Activated CD4-positive, alpha-beta T cell treated with anti-CD3 and anti-CD28 coated beads, Interleukin-2, amount 10 ng/mL, durations not matched to agents 24 days and 14 days (primary cell): ENCODE measurements at regions not wholly inside any gene's neighbourhood (a gene's known extent, or its start where the extent isn't known, plus 50 kb on each side); places are given as distances from the start of the nearest gene placed in this dataset.

Experiments used
- DNase-seq: peaks from one replicate; pipeline ENCODE4 v3.0.0; 2022
- H3K27ac Mint-ChIP-seq: one replicate; pipeline ENCODE4 v1.8.0; 2022; ENCODE audit warnings: mild to moderate bottlenecking, mixed read lengths
- H3K27me3 Mint-ChIP-seq: one replicate; pipeline ENCODE4 v1.8.0; 2022; ENCODE audit warnings: mixed read lengths
- H3K36me3 Mint-ChIP-seq: one replicate; pipeline ENCODE4 v1.8.0; 2022; ENCODE audit warnings: low read depth, mild to moderate bottlenecking, mixed read lengths
- H3K4me1 Mint-ChIP-seq: one replicate; pipeline ENCODE4 v1.8.0; 2021; ENCODE audit warnings: mixed read lengths
- H3K4me3 Mint-ChIP-seq: one replicate; pipeline ENCODE4 v1.8.0; 2022; ENCODE audit warnings: mild to moderate bottlenecking, moderate library complexity, mixed read lengths
- H3K9me3 Mint-ChIP-seq: one replicate; pipeline ENCODE4 v1.8.0; 2021; ENCODE audit warnings: mixed read lengths
- intact Hi-C: fragments of 100-400 bp; cut with micrococcal nuclease; formaldehyde crosslinking; loops from one replicate; pipeline ENCODE4 v1.15.1; 2023

DNA sequence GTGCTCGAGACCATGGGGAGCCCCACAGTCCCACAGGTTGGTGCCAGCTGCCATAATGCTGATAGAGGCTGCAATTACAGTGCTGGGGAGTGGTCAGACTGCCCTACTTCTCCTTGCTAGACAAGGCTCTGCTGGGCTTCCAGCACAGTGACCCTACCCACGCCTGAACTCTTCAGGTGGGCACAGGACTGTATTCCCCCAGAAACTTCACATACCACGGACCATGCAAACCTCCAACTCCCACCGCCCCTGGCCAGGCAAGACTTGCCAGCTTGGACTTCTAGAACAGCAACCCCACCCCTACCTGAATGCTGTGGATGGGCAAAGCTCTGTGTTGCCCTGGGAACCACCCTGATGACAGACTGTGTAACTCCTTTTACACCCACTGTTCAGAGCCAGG lies 885.3 kb downstream of the SI start:
- H3K36me3 Mint-ChIP-seq, result no peaks in the 10 kb centered on the region
- H3K9me3 Mint-ChIP-seq, result no peaks in the 10 kb centered on the region
- H3K27ac Mint-ChIP-seq, result no peak overlapping the region
- no peaks in the 10 kb centered on the region for H3K4me1 Mint-ChIP-seq
- H3K27me3 Mint-ChIP-seq, result no peaks in the 10 kb centered on the region
- no peak overlapping the region for H3K4me3 Mint-ChIP-seq
- DNase-seq, result no peak
- intact Hi-C loops, result no loop called here

DNA sequence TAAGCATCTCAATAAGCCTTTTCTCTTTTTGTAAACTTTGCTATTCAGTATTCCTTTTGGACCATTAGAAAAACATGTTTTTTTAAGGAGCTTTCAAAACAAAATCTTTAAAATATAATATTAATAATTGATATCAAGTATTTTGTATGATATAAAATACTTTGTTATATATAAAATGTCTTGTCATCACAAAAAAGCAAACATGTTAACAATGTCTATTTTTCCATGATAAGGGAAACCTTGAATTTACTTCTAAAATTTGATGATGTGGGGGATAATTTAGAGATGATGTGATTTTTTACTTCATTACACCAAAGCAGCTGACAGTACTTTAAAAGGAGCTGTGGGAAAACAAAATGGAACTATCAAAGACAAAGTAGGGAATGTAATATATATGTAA lies 887.7 kb downstream of the SI start:
- H3K27ac Mint-ChIP-seq, result no peak overlapping the region
- no peaks in the 10 kb centered on the region for H3K9me3 Mint-ChIP-seq

DNA sequence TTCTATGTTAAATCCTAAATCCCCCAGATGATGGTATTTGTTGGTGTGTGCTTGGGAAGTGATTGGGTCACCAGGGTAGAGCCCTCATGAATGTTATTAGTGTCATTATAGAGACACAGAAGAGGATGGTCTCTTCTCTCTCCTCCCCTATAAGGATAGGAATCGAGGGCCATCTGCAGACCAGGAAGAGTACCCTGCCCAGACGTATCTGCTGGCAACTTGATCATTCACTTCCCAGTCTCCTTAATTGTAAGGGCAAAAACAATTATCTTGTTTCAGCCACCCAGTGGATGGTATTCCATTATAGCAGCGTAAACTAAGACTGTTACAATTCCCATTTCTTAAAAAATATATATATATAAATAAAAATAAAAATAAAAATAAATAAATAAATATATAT lies 892.2 kb downstream of the SI start:
- H3K27ac Mint-ChIP-seq, result no peak overlapping the region
- no peaks in the 10 kb centered on the region for H3K36me3 Mint-ChIP-seq
- DNase-seq, result no peak
- no peak overlapping the region for H3K4me3 Mint-ChIP-seq
- intact Hi-C loops, result no loop called here
- no peaks in the 10 kb centered on the region for H3K4me1 Mint-ChIP-seq
- peaks cover 8% of the 10 kb centered on the region for H3K9me3 Mint-ChIP-seq
- H3K27me3 Mint-ChIP-seq, result no peaks in the 10 kb centered on the region

More for the DNA sequence above, 887.7 kb downstream of the SI start:
- H3K27me3 Mint-ChIP-seq, result no peaks in the 10 kb centered on the region
- no peaks in the 10 kb centered on the region for H3K4me1 Mint-ChIP-seq
- no peaks in the 10 kb centered on the region for H3K36me3 Mint-ChIP-seq
- intact Hi-C loops, result no loop called here
- H3K4me3 Mint-ChIP-seq, result no peak overlapping the region
- no peak for DNase-seq

DNA sequence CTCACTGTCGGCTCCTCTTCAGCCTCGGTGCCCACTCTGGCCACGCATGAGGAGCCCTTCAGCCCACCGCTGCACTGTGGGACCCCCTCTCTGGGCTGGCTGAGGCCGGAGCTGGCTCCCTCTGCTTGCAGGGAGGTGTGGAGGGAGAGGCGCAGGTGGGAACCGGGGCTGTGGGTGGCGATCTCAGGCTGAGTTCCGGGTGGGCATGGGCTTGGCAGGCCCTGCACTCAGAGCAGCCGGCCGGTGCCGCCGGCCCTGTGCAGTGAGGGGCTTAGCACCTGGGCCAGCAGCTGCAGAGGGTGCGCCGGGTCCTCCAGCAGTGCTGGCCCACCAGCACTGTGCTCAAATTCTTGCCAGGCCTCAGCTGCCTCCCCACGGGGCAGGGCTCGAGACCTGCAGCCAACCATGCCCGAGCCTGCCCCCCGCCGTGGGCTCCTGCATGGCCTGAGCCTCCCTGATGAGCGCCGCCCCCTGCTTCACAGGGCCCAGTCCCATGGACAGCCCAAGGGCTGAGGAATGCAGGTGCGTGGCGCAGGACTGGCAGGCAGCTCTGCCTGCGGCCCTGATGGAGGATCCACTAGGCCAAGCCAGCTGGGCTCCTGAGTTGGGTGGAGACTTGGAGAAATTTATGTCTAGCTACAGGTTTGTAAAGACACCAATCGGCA lies 899.1 kb downstream of the SI start:
- intact Hi-C loops, result no loop called here
- no peak overlapping the region for H3K4me3 Mint-ChIP-seq
- H3K4me1 Mint-ChIP-seq, result no peaks in the 10 kb centered on the region

DNA sequence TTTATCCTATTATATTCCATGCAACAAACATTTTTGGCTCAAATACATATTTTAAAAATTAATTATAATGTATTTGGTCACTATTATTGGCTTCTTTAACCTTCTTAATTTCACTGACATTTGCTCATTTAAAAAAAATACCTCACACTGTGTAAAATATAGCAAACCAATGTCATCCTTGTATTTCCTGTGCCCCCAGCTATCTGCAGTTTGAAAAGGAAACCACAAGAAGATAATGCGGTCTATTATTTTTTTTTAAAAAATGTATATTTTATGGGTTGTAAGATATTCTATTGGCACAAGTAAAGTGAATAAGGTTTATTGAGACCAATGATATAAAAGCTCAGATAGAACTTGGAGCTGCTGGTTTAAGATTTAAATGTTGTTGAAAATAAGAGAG lies 904.2 kb downstream of the SI start:
- Mint-ChIP-seq H3K4me1 (no peaks in the 10 kb centered on the region), H3K36me3 (no peaks in the 10 kb centered on the region), H3K4me3 (no peak overlapping the region), H3K27me3 (no peaks in the 10 kb centered on the region), H3K9me3 (peaks cover 4% of the 10 kb centered on the region), H3K27ac (no peak overlapping the region)
- intact Hi-C loops, result no loop called here
- no peak for DNase-seq

More for the DNA sequence above, 899.1 kb downstream of the SI start:
- Mint-ChIP-seq H3K36me3 (no peaks in the 10 kb centered on the region), H3K27me3 (no peaks in the 10 kb centered on the region), H3K27ac (no peak overlapping the region), H3K9me3 (peaks cover 12% of the 10 kb centered on the region)
- no peak for DNase-seq

DNA sequence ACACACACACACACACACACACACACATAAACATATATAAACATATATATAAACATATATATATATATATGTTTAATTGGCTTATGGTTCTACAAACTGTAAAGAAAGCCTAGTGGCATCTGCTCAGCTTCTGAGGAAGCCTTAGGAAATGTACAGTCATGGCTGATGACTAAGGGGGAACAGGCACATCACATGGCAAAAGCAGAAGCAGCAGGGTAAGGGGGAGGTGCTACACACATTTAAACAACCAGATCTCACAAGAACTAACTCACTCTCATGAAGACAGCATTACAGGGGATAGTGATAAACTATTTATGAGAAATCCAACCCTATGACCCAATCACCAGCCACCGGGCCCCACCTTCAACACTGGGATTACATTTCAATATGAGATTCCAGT lies 922.9 kb downstream of the SI start:
- DNase-seq, result no peak
- Mint-ChIP-seq H3K4me1 (no peaks in the 10 kb centered on the region), H3K36me3 (no peaks in the 10 kb centered on the region), H3K27me3 (no peaks in the 10 kb centered on the region), H3K9me3 (peaks cover 11% of the 10 kb centered on the region), H3K4me3 (no peak overlapping the region), H3K27ac (no peak overlapping the region)
- intact Hi-C loops, result no loop called here

DNA sequence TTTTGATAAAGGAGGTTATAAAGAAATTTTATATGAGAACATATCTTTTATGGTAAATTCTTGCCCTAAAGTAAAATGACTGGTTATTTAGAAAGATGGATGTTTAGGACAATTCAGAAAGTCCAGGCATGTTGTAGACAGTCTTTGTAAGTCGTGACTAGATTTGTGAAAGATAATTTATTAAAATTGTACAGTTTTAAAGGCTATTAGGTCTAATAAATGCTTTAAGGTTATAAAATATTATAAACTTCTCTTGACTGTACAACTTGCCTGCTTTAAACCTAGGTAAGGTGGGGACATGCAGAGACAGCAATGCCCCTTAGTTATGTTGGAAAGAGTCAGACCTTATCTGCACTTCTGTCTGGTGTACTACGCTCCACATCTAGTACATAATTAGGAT lies 933.5 kb downstream of the SI start:
- Mint-ChIP-seq H3K4me3 (no peak overlapping the region), H3K9me3 (peaks cover 18% of the 10 kb centered on the region), H3K4me1 (no peaks in the 10 kb centered on the region), H3K27ac (no peak overlapping the region), H3K36me3 (no peaks in the 10 kb centered on the region), H3K27me3 (no peaks in the 10 kb centered on the region)
- intact Hi-C loops, result no loop called here
- no peak for DNase-seq

DNA sequence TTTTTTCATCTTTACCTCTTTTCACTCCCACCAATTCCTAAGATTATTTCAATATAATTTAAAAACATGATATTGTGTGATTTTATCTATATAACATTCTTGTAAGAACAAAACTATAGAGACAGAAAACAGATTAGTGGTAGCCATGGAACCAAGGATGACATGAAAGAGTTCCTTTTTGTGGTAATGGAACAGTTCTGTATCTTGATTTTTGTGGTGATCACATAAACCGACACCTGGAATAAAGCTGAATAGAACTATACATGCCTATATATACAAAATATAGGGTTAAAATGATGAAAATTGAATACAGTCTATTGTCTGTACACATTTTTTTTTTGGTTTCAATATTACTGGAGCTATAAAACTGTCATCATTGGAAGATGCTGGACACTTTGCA lies 945.4 kb downstream of the SI start:
- DNase-seq, result no peak
- no peak overlapping the region for H3K27ac Mint-ChIP-seq
- H3K27me3 Mint-ChIP-seq, result no peaks in the 10 kb centered on the region
- no peaks in the 10 kb centered on the region for H3K9me3 Mint-ChIP-seq
- H3K4me1 Mint-ChIP-seq, result no peaks in the 10 kb centered on the region
- no peaks in the 10 kb centered on the region for H3K36me3 Mint-ChIP-seq
- no peak overlapping the region for H3K4me3 Mint-ChIP-seq
- intact Hi-C loops, result no loop called here

DNA sequence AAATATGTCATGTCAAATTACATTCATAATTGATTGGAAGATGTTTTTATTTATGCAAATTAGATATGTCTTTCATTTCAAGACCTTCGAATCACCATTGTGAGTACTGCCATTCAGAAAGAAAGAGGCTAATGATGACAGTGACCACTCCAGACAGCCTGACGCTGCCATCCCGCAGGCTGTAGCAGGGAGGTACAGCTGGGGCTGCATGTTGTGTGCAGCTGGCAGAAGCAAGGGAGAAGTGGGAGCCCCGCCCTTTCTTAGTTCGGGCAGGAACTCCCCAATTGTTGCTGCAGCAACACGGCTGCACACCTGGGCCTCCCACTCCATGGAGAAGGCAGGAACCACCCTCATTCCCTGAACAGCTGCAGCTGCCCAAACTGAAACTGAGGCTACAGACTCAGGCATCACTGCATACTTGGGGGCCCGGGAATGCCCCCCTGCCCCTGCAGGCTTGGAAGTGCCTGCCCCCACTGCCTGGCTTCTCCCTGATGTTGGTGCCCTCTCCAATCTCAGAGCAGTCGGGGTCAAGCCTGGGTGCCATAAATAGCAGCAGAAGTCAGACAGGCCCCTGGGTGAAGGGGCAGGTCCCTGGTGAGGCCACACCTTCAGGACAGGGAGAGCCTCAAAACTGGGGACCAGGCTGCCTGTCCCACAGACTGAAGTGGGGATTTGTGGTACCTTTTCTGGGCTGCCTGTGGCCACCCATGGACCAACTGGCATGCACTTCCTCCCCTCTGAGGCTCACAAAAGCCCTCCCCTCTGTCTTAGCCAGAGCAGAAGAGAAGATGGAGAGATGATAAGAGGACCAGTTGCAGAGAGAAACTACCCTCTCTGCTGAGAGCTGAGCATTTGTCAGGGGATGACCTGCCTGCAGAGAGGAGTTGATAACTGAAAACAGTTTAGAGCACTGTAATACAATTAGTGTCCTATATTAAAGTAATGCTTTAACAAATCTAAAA lies 964.6 kb downstream of the SI start:
- Mint-ChIP-seq H3K27me3 (no peaks in the 10 kb centered on the region), H3K9me3 (peaks cover 8% of the 10 kb centered on the region), H3K4me1 (no peaks in the 10 kb centered on the region), H3K27ac (no peak overlapping the region), H3K36me3 (no peaks in the 10 kb centered on the region), H3K4me3 (no peak overlapping the region)
- no peak for DNase-seq
- intact Hi-C loops, result no loop called here

DNA sequence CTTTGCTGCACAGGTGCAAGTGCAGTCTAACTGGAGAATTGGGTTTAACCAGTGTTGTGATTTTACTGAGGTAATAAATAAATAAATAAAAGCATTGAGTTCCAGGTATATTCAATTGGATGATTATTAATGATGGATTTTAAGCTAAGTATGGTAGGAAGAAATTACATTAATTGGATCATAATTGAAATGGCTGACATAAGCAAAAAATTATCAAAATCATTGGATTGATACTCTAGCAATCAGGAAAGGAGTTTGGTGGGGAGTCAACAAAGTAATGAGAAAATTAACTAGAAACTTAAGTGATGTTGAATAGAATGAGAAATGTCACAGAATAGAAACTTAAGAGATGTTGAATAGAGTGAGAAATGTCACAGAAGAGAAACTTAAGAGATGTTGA lies 981.9 kb downstream of the SI start:
- H3K4me1 Mint-ChIP-seq, result no peaks in the 10 kb centered on the region
- H3K27me3 Mint-ChIP-seq, result no peaks in the 10 kb centered on the region
- H3K27ac Mint-ChIP-seq, result no peak overlapping the region
- no peaks in the 10 kb centered on the region for H3K36me3 Mint-ChIP-seq
- intact Hi-C loops, result no loop called here
- H3K4me3 Mint-ChIP-seq, result no peak overlapping the region
- DNase-seq, result no peak
- peaks cover 6% of the 10 kb centered on the region for H3K9me3 Mint-ChIP-seq

DNA sequence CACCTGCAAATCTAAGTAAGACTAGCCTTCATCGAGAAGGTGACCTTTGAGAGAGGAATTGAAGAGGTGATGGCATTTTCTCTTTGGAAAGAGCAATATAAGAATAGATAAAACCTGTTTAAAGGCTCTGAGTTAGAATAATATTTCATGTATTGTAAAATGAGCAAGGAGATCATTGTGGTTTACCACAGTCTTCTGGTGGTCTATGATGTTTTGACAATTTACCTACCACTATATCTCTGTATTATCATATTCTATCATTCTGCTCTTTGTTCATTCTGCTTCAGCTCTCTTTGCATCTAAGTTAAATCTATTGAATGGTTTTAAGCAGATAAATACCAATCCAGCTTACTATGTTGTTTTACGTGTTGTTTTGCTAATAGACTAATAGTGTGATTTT lies 982.3 kb downstream of the SI start:
- Mint-ChIP-seq H3K36me3 (no peaks in the 10 kb centered on the region), H3K4me3 (no peak overlapping the region), H3K27me3 (no peaks in the 10 kb centered on the region), H3K9me3 (peaks cover 6% of the 10 kb centered on the region), H3K4me1 (no peaks in the 10 kb centered on the region), H3K27ac (no peak overlapping the region)
- DNase-seq, result no peak
- intact Hi-C loops, result no loop called here

DNA sequence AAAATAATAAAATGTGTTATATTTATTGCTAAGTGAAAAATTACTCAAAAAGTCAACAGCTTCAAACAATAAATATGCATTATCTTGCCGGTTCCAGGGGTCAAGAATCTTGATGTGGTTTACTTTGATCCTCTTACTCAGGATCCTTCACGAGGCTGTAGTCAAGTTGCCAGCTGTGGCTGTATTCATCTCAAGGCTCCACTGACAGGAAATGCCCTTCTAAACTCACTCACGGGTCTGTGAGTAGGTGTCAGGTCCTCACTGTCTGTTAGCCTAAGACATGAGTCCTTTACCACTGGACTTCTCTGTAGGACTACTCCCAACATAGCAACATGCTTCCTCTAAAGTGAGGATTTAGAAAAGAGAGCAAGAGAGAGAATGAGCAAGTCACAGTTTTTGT lies 983.0 kb downstream of the SI start:
- H3K4me1 Mint-ChIP-seq, result no peaks in the 10 kb centered on the region
- peaks cover 6% of the 10 kb centered on the region for H3K9me3 Mint-ChIP-seq
- H3K4me3 Mint-ChIP-seq, result no peak overlapping the region
- intact Hi-C loops, result no loop called here
- no peak overlapping the region for H3K27ac Mint-ChIP-seq
- H3K27me3 Mint-ChIP-seq, result no peaks in the 10 kb centered on the region
- DNase-seq, result no peak
- H3K36me3 Mint-ChIP-seq, result no peaks in the 10 kb centered on the region

DNA sequence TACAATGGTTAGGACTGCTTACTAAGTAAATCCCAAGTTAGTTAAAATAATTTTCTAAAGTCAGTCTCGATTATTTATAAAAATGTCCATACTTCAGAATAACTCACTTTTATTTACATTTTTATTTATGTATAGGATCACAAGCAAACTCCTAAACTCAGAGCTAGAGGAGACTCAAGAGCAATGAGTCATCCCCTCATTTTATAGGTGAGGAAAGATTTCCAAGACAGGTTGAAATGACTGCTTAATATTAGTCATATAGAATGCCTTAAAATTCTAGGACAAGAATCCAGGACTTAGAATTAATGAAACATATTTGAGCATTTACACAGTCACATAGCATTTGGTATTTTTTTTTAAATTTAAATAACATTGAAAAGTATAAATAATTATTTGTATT lies 983.8 kb downstream of the SI start:
- no peaks in the 10 kb centered on the region for H3K27me3 Mint-ChIP-seq
- H3K9me3 Mint-ChIP-seq, result peaks cover 6% of the 10 kb centered on the region
- intact Hi-C loops, result no loop called here
- DNase-seq, result no peak
- no peak overlapping the region for H3K27ac Mint-ChIP-seq
- H3K36me3 Mint-ChIP-seq, result no peaks in the 10 kb centered on the region
- no peaks in the 10 kb centered on the region for H3K4me1 Mint-ChIP-seq
- no peak overlapping the region for H3K4me3 Mint-ChIP-seq

DNA sequence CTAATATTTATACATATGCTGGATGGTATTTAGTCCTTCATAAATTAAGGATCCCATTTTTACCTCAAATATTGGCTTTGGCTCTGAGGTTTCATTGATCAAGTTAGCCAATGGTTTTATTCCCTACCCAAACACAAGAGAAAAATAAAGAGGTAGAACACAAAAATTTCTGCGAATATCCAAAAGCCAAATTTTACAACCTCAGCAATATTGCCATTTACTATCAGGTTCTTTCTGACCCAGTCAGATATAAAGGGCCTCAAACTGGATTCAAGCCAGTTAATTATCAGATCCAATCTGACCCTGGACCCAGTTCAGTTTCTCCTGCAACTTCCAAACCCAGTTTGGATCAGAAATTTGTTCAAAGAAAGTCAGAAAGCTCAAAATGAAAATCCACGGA lies 998.1 kb downstream of the SI start:
- Mint-ChIP-seq H3K36me3 (no peaks in the 10 kb centered on the region), H3K9me3 (peaks cover 4% of the 10 kb centered on the region), H3K4me3 (no peak overlapping the region), H3K27me3 (no peaks in the 10 kb centered on the region), H3K4me1 (no peaks in the 10 kb centered on the region), H3K27ac (no peak overlapping the region)
- no peak for DNase-seq
- intact Hi-C loops, result no loop called here
